Adrenal gland (tissue), 9 donors: ENCODE measurements at regions not wholly inside any gene's neighbourhood (a gene's known extent, or its start where the extent isn't known, plus 50 kb on each side); places are given as distances from the start of the nearest gene placed in this dataset.

Experiments
- DNase-seq, 7 donors: peaks; one replicate each; pipeline ENCODE4 v3.0.0-alpha.2; 2019 to 2020
- H3K27ac ChIP-seq, 5 donors: fragments of 200-600 bp; sonication (generic) in 4 of 5; 1 replicate in 3 of 5; 2 replicates in 2 of 5; pipeline versions ENCODE4 v1.5.1 to v1.8.0; 2016 to 2020; ENCODE audit warnings: mild to moderate bottlenecking in 1 of 5
- H3K27me3 ChIP-seq: fragments of 200-600 bp; 2 replicates; pipeline ENCODE4 v1.8.0; 2021
- H3K36me3 ChIP-seq, 2 donors: fragments of 200-600 bp; replicated peaks in 1 of 2; 1 replicate in 1 of 2; 2 replicates in 1 of 2; pipeline versions ENCODE4 v1.5.1 to v1.8.0; 2018 to 2022
- H3K4me1 ChIP-seq, 2 donors: fragments of 200-600 bp; replicated peaks in 1 of 2; 1 replicate in 1 of 2; 2 replicates in 1 of 2; pipeline versions ENCODE4 v1.5.1 to v1.8.0; 2018 to 2021
- H3K4me3 ChIP-seq, 4 donors: fragments of 200-600 bp; sonication (generic) in 3 of 4; one replicate each; pipeline ENCODE4 v1.5.1; 2016 to 2018
- H3K9me3 ChIP-seq, 3 donors: fragments of 200-600 bp; sonication (generic) in 1 of 3; replicated peaks in 1 of 3; 1 replicate in 2 of 3; 2 replicates in 1 of 3; pipeline versions ENCODE4 v1.5.1 to v1.8.0; 2016 to 2021
- CTCF ChIP-seq, 6 experiments: fragments of 450-650 bp in 4 of 6; fragments of 200-600 bp in 2 of 6; sonication (generic) in 1 of 6; IDR thresholded peaks; 1 replicate in 5 of 6; 2 replicates in 1 of 6; pipeline versions ENCODE4 v1.5.1 to v1.8.0; 2016 to 2021; ENCODE audit warnings: antibody characterized with exemption in 6 of 6, mild to moderate bottlenecking in 2 of 6, moderate library complexity in 1 of 6
- POLR2A ChIP-seq, 2 donors: fragments of 450-650 bp; IDR thresholded peaks; one replicate each; pipeline ENCODE4 v1.6.1; 2017; ENCODE audit warnings: antibody characterized with exemption in 2 of 2, mild to moderate bottlenecking in 2 of 2, moderate library complexity in 1 of 2
- WGBS, 4 donors: extraction: QIAGEN DNeasy Blood & Tissue Kit in 2 of 4; methylation state at CpG; one replicate each; pipeline versions ENCODE4 v1.1.5 to v1.1.7; 2013 to 2017; 5-methylcytosine and 5-hydroxymethylcytosine counted together
- intact Hi-C, 2 donors: fragments of 100-400 bp; cut with DNase I; formaldehyde crosslinking; loops; one replicate each; pipeline versions ENCODE4 v1.14.1 to v1.15.0; 2022 to 2023
- donor health status: healthy with polysubstance abuse.
- donor health status: Bipolar disorder and iron deficiency.
- donor health status: DM: yes; HTN: yes; CAD: no.
- donor health status: DM: no; HTN: no; CAD: no.
- donor health status: DM: no; HTN: no; CAD: no.

DNA sequence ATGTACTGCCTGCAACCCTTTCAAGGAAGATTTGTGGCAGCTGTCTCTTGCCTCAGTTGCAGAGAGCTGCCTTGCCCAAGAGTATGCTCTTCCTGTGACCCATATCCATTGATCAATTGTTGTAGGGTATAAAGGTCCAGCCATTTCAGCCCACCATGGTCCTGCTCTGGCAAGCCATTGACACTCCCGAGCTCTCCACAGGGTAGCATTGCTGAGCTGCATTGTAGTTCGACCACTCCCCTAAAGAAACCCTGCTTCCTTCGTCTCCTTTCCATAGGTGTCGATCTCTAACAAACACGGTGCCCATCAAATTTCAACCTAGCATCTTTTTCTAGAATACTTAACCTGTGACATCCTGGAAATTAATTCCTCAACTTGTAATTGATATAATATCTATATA is 104.9 kb upstream of the NDUFV2 start:
- intact Hi-C loops: no loop called here
- no peak overlapping the region for H3K27ac ChIP-seq
- 51 to 62% (median 59%) methylated on average over 5 of the region's 5 CpGs for WGBS, 4 donors

GRCh38 chr18:8998481-8999217 is 103.8 kb upstream of the NDUFV2 start:
- H3K4me1 ChIP-seq: no peaks in the 10 kb centered on the region
- DNase-seq: no peak
- no peak overlapping the region for H3K4me3 ChIP-seq
- WGBS, 4 donors: 37 to 55% (median 46%) methylated on average over 4 of the region's 4 CpGs
- no peaks in the 10 kb centered on the region for H3K36me3 ChIP-seq
- peaks cover 16% of the 10 kb centered on the region for H3K27me3 ChIP-seq
- H3K9me3 ChIP-seq: no peaks in the 10 kb centered on the region
- H3K27ac ChIP-seq: no peak overlapping the region
- intact Hi-C loops: no loop called here
- TF ChIP-seq CTCF (IDR thresholded peaks at IDR 0.05): no peak
- TF ChIP-seq POLR2A (IDR thresholded peaks at IDR 0.05): no peak

More for the DNA sequence above, 104.9 kb upstream of the NDUFV2 start:
- peaks cover 16% of the 10 kb centered on the region for H3K27me3 ChIP-seq
- no peak overlapping the region for H3K4me3 ChIP-seq
- no peaks in the 10 kb centered on the region for H3K36me3 ChIP-seq
- DNase-seq: no peak
- H3K9me3 ChIP-seq: no peaks in the 10 kb centered on the region
- H3K4me1 ChIP-seq: no peaks in the 10 kb centered on the region
- TF ChIP-seq POLR2A (IDR thresholded peaks at IDR 0.05): no peak
- TF ChIP-seq CTCF (IDR thresholded peaks at IDR 0.05): no peak

DNA sequence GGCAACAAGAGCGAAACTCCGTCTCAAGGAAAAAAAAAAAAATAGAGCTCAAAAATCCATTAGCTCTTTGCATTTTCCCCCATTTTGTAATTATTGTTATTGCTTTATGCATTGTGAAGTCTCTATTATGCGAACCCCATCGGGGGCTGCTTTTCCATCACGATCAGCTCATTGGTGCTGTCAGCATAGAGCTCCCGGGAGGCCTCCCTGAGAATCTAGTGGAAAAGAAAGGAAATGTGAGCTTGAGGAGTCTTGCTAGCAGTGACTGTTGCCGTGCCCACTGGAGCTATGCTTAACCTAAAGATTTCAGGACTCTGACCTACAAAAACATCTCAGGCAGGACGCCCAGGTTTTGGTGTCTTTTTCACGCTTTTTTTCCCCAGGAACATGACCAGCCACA is 102.6 kb upstream of the NDUFV2 start:
- H3K4me3 ChIP-seq: no peak overlapping the region
- TF ChIP-seq CTCF (IDR thresholded peaks at IDR 0.05) (no peak), POLR2A (IDR thresholded peaks at IDR 0.05) (no peak)
- H3K27ac ChIP-seq: no peak overlapping the region
- peaks cover 16% of the 10 kb centered on the region for H3K27me3 ChIP-seq
- no peaks in the 10 kb centered on the region for H3K36me3 ChIP-seq
- DNase-seq: no peak
- WGBS, 4 donors: 57 to 67% (median 61%) methylated on average over 9 of the region's 9 CpGs
- intact Hi-C loops: no loop called here
- no peaks in the 10 kb centered on the region for H3K4me1 ChIP-seq
- H3K9me3 ChIP-seq: no peaks in the 10 kb centered on the region

DNA sequence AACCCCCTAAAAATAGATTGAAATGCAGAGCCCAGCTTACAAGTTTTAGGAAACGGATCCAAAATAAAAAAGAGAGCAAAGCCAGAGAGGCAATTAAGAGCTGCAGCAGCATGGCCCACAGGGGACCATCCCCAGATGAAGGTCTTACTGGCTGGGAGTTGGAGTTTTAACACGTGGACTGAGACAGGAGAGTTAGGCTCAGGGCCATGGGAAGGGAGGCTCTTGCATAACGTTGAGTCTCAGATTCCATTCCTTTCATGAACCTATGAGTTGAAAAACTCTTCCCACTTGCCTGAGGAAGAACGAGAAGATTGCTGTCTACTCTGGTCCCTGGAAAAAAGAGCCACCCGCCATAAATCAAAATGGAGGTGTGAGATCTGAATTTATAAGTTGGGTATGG is 101.8 kb upstream of the NDUFV2 start:
- TF ChIP-seq CTCF (IDR thresholded peaks at IDR 0.05) (no peak), POLR2A (IDR thresholded peaks at IDR 0.05) (no peak)
- peaks cover 16% of the 10 kb centered on the region for H3K27me3 ChIP-seq
- no peak overlapping the region for H3K4me3 ChIP-seq
- no peaks in the 10 kb centered on the region for H3K9me3 ChIP-seq
- intact Hi-C loops: no loop called here
- no peak overlapping the region for H3K27ac ChIP-seq
- H3K4me1 ChIP-seq: no peaks in the 10 kb centered on the region
- no peaks in the 10 kb centered on the region for H3K36me3 ChIP-seq
- WGBS, 4 donors: 43 to 53% (median 46%) methylated on average over 5 of the region's 5 CpGs
- no peak for DNase-seq
